GM10847 (cell line): ENCODE measurements at regions not wholly inside any gene's neighbourhood (a gene's known extent, or its start where the extent isn't known, plus 50 kb on each side); places are given as distances from the start of the nearest gene placed in this dataset.

Source experiments
- POLR2A ChIP-seq: IDR thresholded peaks from 2 replicates; pipeline ENCODE4 v1.6.1; 2011; ENCODE audit not compliant: insufficient read length; ENCODE audit errors: extremely low read depth

DNA sequence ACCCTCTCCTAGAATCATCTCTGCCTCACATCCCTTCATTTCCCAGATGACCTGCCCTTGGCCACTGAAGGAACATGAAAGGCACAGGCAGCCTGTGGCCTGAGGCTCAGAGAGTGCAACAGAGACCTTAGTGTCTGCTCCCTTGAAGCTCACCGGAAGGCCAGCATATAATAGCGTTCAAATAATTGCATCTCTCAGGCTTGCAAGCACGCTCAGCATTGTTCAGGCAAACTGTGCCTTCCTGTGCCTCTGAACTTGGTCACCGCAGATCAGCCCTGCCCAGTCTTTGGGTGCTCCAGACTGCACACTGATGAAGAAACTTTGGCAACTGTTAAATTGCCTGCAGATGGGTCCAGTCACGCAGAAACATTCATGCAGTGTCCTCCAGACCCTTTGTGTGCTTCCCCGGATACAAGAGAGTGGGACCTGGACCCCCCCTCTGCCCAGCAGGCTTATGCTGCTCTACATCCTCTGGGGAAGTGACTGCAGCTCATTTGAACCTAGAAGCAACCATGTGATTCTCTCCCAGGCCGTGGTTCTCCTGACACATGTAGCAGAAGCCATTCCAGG is 216.0 kb upstream of the ANKRD55 start:
- no peak for TF ChIP-seq POLR2A

DNA sequence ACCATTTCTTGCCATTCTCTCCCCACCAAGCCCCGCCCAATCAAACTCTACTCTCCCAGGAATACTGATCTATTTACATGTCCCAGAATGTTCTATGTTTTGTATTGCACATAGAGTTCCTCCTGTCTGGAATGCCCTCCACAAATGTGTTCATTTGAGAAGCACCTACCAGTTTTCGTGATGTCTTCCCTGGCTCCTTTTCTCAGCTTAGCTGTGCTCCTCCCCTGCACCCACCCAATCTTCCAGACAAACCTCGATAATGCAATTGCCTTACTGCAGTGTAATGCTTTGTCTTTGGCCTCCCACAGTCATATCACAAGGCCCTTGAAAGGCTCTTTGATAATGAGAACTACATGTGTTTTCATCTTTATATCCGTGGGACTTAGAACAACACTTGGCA is 214.5 kb upstream of the ANKRD55 start:
- TF ChIP-seq POLR2A: no peak

DNA sequence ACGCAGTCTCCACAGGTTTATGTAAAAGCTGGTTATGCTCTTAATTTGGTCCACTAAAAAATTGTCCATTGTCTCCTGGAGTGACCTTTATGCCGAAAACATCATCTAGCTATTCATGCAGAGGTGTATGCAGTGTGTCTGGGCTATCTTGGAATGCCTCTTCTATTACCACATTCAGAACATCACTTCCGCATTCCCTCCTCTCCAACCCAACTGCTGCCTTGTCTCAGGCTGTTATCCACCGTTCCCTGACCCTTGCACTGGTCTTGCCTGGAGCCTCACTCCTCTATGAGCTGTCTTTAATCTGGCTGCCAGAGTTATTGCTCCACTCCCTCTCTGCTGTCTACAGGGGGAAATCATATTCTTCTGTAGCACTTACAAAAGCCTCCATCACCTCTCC is 214.1 kb upstream of the ANKRD55 start:
- TF ChIP-seq POLR2A: no peak

DNA sequence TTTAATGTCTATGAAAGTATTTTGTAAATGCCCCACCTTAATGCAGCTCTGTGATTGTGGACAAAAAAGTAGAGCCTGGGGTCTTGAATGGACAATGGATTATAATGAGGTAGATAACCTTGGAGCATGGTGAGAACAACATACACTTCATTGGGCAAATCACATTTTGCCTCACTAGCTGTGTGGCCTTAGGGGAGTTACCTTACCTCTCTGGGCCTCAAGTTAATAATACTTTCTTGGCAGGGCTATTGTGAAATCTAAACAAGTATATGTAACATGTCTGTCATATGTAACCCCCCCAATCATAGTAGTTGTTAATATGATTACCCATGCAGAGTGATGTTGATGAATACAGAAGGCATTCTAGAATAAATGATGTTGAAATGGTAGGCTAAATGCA is 213.6 kb upstream of the ANKRD55 start:
- no peak for TF ChIP-seq POLR2A

DNA sequence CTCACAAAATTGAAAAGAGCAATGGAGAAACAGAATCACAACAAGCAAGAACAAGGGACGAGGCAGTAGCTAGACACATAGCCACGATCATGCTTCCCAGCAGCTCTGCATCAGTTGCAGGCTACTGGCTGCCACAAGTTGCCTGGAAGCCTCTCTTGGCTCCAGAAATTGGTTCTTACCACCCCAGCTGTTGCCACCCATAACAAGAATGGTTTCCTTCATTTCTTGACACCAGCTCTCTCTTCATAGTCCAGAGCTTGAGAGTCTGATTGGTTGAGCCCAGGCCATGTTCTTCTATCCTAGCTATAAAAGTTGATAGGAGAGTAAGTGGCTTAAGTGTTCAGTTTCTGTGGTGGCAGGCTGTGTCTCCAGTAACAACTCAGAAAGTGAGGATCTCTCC is 210.7 kb upstream of the ANKRD55 start:
- no peak for TF ChIP-seq POLR2A

DNA sequence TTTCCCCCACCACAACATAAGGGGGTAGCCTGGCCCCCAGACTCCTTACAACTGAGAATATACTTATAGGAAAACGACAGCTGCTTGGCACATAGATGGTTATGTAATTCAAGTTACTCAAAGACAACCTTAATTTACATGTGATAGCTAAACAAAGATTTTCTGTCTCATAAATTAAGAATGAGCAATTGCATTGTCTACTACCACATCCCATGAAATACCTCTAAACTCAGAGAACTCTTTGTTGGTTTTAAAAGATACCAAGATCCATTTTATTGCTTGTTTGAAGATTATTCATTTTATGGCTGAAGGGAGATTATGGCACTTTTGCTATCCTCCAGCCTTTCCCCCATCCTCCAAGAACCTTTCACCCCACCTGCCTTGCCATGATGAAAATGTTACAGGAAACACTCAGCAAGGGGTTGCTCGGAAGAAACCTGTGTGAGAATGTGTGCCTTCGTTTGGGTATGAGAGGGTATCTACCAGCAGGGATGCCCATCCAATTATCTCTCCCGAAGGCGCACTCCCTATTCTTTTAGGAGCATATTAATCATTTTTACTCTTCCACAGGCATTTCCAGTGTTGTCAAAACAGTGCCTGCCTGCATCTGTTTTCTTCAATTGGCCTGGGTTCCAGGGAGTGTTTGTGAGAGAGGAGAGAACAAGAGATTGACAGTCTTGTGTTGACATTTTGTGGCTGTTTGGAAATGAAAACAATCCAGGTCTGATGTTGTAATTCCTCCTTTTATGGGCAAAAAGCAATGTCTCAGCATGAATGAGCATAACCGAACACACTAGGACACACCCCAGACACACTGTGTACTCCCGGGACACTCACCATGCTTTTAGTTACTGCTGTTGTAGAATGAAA is 208.0 kb upstream of the ANKRD55 start:
- no peak for TF ChIP-seq POLR2A

DNA sequence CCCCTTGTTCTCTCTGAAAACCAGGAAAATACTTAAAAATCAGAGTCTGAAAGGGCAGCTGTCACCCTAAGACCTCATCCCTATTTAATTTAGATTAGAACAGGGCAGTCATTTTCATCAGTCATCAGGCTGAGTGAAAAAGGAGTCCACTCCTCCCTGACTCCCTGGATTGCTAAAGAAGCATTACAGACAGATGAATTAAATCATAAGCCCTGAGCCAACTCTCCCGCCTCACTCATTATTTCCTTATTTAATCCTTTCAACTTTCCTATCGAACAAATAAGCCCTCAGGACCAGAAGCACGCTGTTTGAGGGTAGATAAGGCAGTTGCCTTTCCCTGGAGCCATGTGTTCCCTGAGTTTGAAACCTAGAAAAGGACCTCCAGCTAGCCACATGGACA is 201.9 kb upstream of the ANKRD55 start:
- TF ChIP-seq POLR2A: no peak

DNA sequence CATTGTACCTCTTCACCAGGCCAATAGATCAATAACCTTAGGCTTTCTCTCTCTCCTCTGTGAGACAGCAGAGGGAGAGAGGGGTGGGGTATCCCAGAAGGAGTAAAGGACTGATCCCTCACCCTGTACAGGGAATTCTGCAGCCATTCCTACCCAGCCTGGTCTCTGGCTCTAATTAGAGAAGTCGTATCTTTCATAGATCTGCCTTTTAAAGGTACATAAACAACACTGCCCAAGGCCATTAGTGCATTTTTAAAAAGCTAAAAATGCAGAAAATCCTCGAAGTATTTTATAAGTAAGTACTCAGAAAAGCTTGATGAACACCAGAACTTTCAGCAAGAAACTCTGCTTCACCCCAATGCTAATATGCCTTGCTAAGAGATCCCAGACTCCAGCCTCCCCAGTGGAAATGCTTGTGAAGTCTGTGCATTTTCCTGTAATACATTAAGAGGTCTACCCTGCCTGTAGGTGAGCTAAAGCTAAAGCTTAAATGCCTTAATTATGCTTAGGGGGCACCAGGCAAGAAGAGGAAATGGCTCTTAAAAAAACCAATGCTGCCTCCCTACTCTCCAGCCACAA is 200.0 kb upstream of the ANKRD55 start:
- no peak for TF ChIP-seq POLR2A

DNA sequence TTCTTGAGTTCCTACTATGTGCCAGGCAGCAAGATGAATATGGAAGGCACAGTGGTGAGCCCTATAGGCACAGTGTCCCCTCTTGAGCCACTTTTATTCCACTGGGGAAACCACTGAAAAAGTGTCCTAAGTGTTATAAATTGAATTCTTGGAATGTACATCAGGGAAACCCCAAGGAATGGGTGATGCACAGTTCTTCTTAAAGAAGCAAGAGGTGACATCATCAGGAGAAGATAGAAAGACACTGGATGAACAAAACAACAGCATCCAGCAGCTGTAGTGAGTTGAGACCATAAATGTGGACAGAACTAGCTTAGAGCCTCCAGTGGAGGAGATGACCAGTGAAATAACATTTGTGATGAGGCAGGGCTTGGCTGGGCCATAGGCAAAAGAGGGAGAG is 199.2 kb upstream of the ANKRD55 start:
- TF ChIP-seq POLR2A: no peak

DNA sequence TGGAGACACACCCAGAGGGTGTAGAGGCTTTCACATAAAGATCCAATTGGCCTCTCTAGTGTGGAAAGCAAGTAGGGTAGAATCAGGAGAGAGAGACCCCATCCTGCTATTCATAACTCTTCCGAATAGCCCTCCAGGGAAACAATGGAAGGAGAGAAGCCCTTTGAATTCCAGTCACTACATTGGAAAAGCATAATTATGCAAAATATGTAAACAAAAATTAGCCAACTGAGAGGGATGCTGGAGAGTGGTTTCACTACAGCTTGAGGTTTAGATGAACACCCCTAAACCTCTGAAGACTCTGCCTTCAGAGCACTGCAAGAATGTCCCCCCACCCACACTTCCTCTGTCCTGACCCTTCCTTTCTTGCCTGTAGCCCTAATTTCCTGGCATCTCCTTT is 197.3 kb upstream of the ANKRD55 start:
- no peak for TF ChIP-seq POLR2A

DNA sequence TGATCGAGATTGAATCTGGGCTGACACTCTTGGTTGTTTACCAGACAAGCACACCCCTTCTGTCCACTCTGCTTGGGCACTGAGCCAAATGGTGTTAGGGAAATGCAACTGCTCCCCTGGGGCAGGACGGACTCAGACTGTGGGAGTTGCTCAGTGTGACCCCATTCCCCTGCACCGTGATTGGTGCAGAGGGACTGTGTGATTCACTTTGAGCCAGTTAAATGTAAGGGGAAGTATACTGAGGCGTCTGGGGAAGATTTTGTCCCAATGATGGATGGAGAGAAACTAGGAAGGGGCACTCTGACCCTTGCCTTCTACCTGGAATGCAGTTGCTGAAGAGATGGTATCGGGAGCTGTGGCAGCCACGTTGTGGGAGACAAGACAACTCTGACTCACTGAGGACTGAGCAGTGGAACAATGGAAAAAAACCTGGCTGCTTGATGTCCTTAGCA is 196.0 kb upstream of the ANKRD55 start:
- TF ChIP-seq POLR2A: no peak

DNA sequence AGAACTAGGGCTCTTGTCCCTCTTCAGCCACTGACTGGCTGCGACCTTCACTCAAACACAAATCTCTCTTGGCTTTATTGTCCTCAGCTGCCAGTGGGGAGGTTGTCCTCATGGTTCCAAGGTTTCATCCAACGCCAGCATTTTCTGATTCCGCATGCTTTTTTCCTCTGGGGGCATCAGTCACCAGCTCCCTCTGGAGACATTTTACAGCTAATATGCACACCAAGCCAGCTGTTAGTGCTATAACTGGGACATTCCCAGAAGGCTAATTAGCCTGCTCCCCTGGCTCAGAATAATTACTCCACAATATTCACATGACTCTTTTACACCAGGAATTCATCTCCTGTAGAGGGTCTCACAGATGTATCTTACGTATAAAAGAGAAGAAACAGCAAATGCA is 193.6 kb upstream of the ANKRD55 start:
- no peak for TF ChIP-seq POLR2A

DNA sequence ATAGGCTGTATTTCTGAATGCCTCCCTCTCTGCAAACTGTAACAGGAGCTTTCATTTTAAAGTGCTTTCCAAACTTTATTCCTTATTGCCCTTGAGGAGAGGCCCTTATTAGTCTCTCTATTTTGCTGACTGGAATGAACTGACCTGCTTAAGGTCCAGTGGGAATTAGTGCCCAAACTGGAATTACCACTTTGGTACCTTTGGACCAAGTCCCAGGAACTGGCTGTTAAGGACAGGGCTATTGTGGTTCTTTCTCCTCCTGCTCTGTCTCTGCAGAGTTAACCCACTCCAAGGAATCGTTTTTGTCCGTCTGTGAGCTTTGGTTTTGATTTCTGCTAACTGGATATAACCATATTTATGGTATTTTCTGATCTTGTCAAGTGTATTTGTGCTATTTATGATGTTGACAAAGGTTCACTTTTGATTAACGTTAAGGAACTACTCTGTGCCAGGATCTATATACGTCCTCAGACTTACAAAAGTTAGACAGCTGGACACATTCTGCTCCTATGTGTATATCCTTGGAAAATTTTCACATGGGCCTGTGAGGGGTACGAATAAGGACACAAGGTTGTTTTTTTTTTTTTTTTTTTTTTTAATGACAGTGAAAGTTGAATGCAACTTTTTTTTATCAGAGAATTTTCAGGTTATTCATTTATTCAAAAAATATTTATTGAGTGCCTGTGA is 189.1 kb upstream of the ANKRD55 start:
- TF ChIP-seq POLR2A: no peak

DNA sequence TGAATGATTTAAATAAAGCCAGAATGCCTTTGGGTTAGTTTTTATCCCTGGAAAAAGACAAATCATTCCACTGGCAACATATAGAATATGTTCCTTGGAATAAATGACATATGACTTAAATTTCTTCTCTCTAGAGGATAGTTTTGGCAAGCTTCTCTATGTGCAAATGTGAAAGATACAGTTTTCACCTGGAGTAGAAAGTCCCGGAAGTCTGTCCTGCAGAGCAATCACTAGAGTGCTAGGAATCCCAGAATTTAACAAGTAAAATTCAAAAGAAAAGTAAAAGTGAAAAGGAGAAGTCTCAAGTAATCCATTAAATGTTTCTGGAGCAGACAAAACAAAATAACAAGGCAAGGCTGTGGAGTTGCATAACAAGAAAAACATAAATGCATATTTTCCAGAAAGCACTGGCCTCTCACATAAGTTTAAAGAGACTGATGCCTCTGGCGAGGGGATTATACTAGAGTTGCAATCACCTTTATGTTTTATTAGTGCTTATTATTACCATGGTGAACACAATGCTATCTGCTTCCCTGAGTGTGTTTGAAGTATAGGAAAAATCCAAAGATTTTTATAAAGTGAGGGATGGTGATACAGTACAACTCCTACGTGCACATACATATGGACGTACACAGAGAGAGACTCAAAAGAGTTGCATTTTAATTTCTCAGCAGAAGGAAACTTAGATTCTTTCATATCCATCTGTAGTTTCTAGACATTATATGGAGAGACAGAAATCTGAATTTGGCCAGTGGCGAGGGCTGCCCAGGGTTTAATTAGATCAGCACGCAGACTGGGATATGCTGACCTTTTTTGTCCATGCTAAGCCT is 188.3 kb upstream of the ANKRD55 start:
- no peak for TF ChIP-seq POLR2A

DNA sequence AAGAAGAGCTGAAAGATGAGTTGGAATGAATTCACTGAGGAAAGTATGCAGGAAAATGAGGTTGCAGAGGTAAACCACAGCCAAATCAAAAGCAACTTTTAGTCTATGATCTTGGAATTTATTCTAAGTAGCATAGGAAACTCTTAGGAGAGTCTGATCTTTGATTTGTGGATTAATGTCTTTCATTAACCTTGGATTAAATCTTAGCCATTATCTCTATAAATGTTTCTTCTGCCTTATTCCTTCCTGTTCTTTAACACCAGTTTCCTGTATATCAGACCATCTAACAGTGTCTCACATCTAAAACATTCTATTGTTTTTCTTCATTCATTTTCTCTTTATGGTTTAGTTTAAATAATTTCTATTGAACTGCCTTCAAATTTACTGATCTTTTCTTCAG is 187.2 kb upstream of the ANKRD55 start:
- TF ChIP-seq POLR2A: no peak
